Activated CD4-positive, alpha-beta memory T cell treated with anti-CD3 and anti-CD28 coated beads, Interleukin-2, amount 10 ng/mL, durations not matched to agents 7 days and 5 days (primary cell): ENCODE measurements at regions not wholly inside any gene's neighbourhood (a gene's known extent, or its start where the extent isn't known, plus 50 kb on each side); places are given as distances from the start of the nearest gene placed in this dataset.

Source experiments
- CTCF ChIA-PET: fragments of 350-600 bp; sonication (Branson Sonifier 250); formaldehyde crosslinking; loops from one replicate; lab custom pipeline; 2021; ENCODE audit warnings: antibody characterized with exemption, inconsistent platforms; lab: Charles Lee
- POLR2A ChIA-PET: fragments of 350-600 bp; sonication (Branson Sonifier 250); formaldehyde crosslinking; loops from one replicate; lab custom pipeline; 2021; ENCODE audit warnings: antibody characterized with exemption; lab: Charles Lee
- DNase-seq: peaks from one replicate; pipeline ENCODE4 v3.0.0-alpha.2; 2020
- H3K27ac Mint-ChIP-seq: one replicate; pipeline ENCODE4 v1.8.0; 2021; ENCODE audit warnings: mild to moderate bottlenecking, mixed read lengths
- H3K27me3 Mint-ChIP-seq: one replicate; pipeline ENCODE4 v1.8.0; 2021; ENCODE audit warnings: mixed read lengths
- H3K36me3 Mint-ChIP-seq: one replicate; pipeline ENCODE4 v1.8.0; 2021; ENCODE audit warnings: low read depth, mixed read lengths
- H3K4me1 Mint-ChIP-seq: one replicate; pipeline ENCODE4 v1.8.0; 2021; ENCODE audit warnings: mixed read lengths
- H3K4me3 Mint-ChIP-seq: one replicate; pipeline ENCODE4 v1.8.0; 2021; ENCODE audit warnings: mild to moderate bottlenecking, mixed read lengths
- H3K9me3 Mint-ChIP-seq: one replicate; pipeline ENCODE4 v1.8.0; 2021; ENCODE audit warnings: mixed read lengths

- POLR2A ChIA-PET, result no interaction called here
- H3K9me3 Mint-ChIP-seq, result no peaks in the 10 kb centered on the region
- CTCF ChIA-PET, result no interaction called here
- no peaks in the 10 kb centered on the region for H3K36me3 Mint-ChIP-seq
- no peak overlapping the region for H3K4me3 Mint-ChIP-seq
- no peaks in the 10 kb centered on the region for H3K27me3 Mint-ChIP-seq
- no peak overlapping the region for H3K27ac Mint-ChIP-seq
- H3K4me1 Mint-ChIP-seq, result no peaks in the 10 kb centered on the region
- DNase-seq, result no peak
These were observed 342.2 kb upstream of the SFSWAP start for GRCh38 chr12:131368668-131369071.

DNA sequence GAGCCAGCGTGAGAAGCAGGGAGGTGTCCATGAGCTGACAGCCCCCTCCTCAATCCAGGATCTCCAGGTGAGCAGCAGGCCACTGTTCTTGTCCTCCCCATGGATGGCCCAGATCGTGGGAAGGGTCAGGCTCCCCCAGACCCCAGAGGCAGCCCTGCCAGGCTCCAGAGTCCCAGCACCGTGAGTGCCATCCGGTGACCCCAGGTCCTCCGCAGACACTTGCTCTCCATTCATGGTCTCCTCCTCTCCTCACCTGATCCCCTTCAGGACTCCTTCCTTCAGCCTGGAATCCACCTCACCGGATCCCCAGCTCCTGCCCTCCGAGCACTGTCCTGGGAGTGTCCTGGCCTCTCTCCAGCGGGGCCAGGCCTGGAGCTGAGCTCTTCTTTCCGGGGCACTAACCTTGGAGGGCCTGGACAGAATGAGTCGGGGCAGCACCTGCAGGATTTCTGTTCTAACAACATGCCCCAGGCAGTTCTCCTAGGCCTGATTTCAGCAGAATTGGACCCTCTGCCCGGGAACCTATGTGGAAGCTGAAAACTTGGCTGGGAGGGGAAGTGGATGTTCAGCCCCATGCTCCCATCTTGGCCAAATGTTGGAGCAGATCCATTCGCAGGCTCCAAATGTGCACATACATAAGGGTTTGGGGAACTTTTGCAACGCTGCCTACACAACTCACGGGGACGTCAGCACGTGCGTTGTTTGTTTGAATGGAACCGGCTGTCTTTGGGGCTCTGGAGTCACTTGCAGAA, 341.6 kb upstream of the SFSWAP start:
- no peak overlapping the region for H3K27ac Mint-ChIP-seq
- H3K27me3 Mint-ChIP-seq, result no peaks in the 10 kb centered on the region
- H3K4me1 Mint-ChIP-seq, result no peaks in the 10 kb centered on the region
- DNase-seq, result no peak
- POLR2A ChIA-PET, result no interaction called here
- H3K36me3 Mint-ChIP-seq, result no peaks in the 10 kb centered on the region
- H3K4me3 Mint-ChIP-seq, result no peak overlapping the region
- H3K9me3 Mint-ChIP-seq, result no peaks in the 10 kb centered on the region
- CTCF ChIA-PET, result no interaction called here

DNA sequence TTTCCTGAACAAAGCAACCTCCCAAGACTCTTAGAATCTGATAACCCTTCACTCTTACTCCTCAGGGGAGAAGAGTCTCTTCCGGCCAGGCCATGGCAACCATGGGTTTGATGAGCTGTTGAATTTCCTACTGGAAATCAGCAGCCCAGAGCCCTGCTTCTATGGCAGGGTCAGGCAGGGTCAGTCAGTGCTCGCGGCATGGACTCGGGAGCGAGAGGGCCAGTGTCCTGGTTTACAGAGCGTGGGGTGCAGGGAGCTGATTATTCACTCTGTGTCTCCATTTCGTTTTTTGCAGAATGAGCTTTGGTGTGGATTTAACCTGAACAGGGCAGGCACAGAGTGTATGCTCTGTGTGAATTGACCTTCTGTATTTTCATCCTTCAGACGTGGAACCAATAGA, 340.6 kb upstream of the SFSWAP start:
- POLR2A ChIA-PET, result no interaction called here
- H3K27me3 Mint-ChIP-seq, result no peaks in the 10 kb centered on the region
- H3K36me3 Mint-ChIP-seq, result no peaks in the 10 kb centered on the region
- H3K4me3 Mint-ChIP-seq, result no peak overlapping the region
- DNase-seq, result no peak
- no peak overlapping the region for H3K27ac Mint-ChIP-seq
- no peaks in the 10 kb centered on the region for H3K4me1 Mint-ChIP-seq
- H3K9me3 Mint-ChIP-seq, result no peaks in the 10 kb centered on the region
- CTCF ChIA-PET, result no interaction called here

- H3K4me3 Mint-ChIP-seq, result no peak overlapping the region
- CTCF ChIA-PET, result no interaction called here
These were observed 340.0 kb upstream of the SFSWAP start for GRCh38 chr12:131370791-131371347.

DNA sequence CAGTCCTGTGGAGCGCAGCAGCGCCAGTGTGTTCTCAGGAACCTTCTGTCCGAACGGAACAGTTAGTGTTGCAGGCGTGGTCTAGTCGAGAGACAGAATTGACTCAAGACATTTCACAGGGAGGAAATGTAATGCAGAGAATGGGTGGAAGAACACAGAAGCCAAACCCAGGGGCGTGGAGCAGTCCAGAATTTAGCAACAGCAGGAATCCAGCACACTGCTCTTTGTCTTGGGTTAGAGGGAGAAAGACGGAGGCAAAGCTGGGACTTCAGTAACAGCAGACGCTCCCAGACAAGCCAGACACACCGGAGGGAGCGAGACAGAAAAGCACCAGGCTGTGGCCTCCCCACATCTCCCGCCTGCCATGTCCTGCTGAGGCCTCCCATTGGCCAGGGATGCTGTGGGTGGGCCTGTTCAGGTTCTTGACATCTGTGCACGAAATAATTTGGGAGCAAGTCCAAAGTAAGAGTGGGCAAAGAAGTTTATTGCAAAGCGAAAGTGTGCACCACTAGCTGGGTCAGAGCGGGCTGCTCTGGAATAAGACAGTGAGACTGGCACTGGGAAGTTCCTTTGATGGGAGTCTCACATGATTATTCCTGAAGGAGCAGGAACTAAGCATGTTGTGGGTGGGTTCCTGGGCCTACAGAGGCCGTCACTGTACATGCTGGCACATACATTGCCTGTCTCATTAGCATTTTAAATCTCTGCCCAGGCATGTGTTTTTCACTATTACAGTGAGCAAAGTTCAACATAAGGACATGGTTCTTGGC, 339.3 kb upstream of the SFSWAP start:
- Mint-ChIP-seq H3K36me3 (no peaks in the 10 kb centered on the region), H3K27ac (no peak overlapping the region), H3K9me3 (no peaks in the 10 kb centered on the region), H3K4me1 (no peaks in the 10 kb centered on the region), H3K27me3 (no peaks in the 10 kb centered on the region), H3K4me3 (no peak overlapping the region)
- CTCF ChIA-PET, result no interaction called here
- POLR2A ChIA-PET, result no interaction called here
- DNase-seq, result no peak

More at GRCh38 chr12:131370791-131371347, 340.0 kb upstream of the SFSWAP start:
- no peaks in the 10 kb centered on the region for H3K4me1 Mint-ChIP-seq
- H3K27me3 Mint-ChIP-seq, result no peaks in the 10 kb centered on the region
- no peak overlapping the region for H3K27ac Mint-ChIP-seq
- DNase-seq, result no peak
- no peaks in the 10 kb centered on the region for H3K9me3 Mint-ChIP-seq
- no peaks in the 10 kb centered on the region for H3K36me3 Mint-ChIP-seq
- POLR2A ChIA-PET, result no interaction called here

DNA sequence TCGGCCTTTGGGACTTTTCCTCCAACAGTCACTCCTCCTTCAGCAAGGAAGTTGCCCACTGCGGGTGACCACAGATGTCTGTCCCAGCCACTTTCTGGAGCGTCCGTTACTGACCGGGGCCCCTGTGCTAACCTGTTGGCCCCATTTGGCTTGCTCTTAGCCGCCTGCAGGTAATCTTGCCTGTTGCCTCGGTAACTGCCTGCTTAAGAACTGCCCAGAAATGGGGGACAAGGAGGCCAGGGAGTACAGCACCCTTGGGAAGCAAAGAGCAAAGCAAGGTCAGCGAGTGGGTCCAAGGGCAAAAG, 338.8 kb upstream of the SFSWAP start:
- Mint-ChIP-seq H3K27ac (no peak overlapping the region), H3K4me1 (no peaks in the 10 kb centered on the region), H3K36me3 (no peaks in the 10 kb centered on the region), H3K27me3 (no peaks in the 10 kb centered on the region), H3K9me3 (no peaks in the 10 kb centered on the region), H3K4me3 (no peak overlapping the region)
- ChIA-PET POLR2A (no interaction called here), CTCF (no interaction called here)
- DNase-seq, result no peak

DNA sequence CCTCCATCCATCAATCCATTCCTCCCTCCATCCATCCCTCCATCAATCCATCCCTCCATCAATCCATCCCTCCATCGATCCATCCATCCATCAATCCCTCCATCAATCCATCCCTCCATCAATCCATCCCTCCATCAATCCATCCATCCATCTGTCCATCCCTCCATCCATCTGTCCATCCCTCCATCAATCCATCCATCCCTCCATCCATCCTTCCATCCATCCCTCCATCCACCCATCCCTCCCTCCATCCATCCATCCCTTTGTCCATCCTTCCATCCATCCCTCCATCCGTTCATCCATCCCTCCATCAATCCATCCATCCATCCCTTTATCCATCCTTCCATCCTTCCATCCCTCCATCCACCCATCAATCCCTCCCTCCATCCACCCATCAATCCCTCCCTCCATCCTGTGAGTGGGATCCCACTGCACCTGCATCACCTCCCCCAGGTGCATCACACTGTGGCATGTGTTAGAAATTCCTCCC, 338.1 kb upstream of the SFSWAP start:
- Mint-ChIP-seq H3K4me1 (no peaks in the 10 kb centered on the region), H3K36me3 (no peaks in the 10 kb centered on the region), H3K9me3 (no peaks in the 10 kb centered on the region), H3K4me3 (no peak overlapping the region), H3K27ac (no peak overlapping the region), H3K27me3 (no peaks in the 10 kb centered on the region)
- ChIA-PET POLR2A (no interaction called here), CTCF (no interaction called here)
- DNase-seq, result no peak

DNA sequence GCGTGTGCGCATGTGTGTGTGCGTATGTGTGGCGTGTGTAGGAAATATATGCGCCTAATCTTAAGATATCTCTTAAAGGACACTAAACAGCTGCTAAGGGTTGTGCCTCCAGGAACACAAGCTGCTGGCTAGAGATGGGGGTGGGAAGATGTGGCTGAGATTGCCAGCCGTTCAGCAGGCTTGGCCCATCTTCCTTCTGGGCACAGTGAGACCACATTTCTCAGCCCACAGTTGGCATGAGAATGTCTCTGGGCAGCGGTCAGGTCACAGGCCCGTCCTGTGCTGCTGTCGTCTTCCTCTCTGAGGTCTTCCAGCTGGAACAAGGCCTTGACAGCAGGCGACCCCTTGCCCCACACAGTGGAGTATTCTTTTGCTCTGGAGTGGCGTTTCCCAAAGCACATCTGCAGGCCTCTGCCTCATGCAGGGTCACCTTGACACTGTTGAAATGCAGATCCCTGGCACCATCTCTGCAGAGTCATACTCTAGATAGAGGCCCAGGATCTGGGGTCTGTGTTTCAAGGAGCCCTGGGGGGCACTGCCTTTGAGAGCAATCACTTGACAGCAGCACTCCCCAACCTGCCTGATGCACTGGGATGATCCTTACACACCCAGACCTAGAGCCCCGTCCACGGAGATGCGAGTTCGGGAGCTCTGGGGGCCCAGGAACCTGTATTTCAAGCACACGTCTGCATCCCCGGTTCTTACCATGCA, 335.5 kb upstream of the SFSWAP start:
- H3K4me1 Mint-ChIP-seq, result no peaks in the 10 kb centered on the region
- DNase-seq, result no peak
- no peak overlapping the region for H3K4me3 Mint-ChIP-seq
- H3K27ac Mint-ChIP-seq, result no peak overlapping the region
- no peaks in the 10 kb centered on the region for H3K27me3 Mint-ChIP-seq
- CTCF ChIA-PET, result no interaction called here
- POLR2A ChIA-PET, result no interaction called here
- H3K9me3 Mint-ChIP-seq, result no peaks in the 10 kb centered on the region
- no peaks in the 10 kb centered on the region for H3K36me3 Mint-ChIP-seq

- ChIA-PET POLR2A (no interaction called here), CTCF (no interaction called here)
- no peaks in the 10 kb centered on the region for H3K27me3 Mint-ChIP-seq
- no peak overlapping the region for H3K4me3 Mint-ChIP-seq
- DNase-seq, result no peak
- no peak overlapping the region for H3K27ac Mint-ChIP-seq
- no peaks in the 10 kb centered on the region for H3K9me3 Mint-ChIP-seq
- H3K4me1 Mint-ChIP-seq, result no peaks in the 10 kb centered on the region
- no peaks in the 10 kb centered on the region for H3K36me3 Mint-ChIP-seq
These were observed 334.9 kb upstream of the SFSWAP start for GRCh38 chr12:131375972-131376345.

GRCh38 chr12:131378176-131378842, 332.6 kb upstream of the SFSWAP start:
- ChIA-PET CTCF (no interaction called here), POLR2A (no interaction called here)
- DNase-seq, result no peak
- Mint-ChIP-seq H3K4me3 (no peak overlapping the region), H3K27me3 (no peaks in the 10 kb centered on the region), H3K36me3 (no peaks in the 10 kb centered on the region), H3K9me3 (no peaks in the 10 kb centered on the region), H3K4me1 (no peaks in the 10 kb centered on the region), H3K27ac (no peak overlapping the region)

DNA sequence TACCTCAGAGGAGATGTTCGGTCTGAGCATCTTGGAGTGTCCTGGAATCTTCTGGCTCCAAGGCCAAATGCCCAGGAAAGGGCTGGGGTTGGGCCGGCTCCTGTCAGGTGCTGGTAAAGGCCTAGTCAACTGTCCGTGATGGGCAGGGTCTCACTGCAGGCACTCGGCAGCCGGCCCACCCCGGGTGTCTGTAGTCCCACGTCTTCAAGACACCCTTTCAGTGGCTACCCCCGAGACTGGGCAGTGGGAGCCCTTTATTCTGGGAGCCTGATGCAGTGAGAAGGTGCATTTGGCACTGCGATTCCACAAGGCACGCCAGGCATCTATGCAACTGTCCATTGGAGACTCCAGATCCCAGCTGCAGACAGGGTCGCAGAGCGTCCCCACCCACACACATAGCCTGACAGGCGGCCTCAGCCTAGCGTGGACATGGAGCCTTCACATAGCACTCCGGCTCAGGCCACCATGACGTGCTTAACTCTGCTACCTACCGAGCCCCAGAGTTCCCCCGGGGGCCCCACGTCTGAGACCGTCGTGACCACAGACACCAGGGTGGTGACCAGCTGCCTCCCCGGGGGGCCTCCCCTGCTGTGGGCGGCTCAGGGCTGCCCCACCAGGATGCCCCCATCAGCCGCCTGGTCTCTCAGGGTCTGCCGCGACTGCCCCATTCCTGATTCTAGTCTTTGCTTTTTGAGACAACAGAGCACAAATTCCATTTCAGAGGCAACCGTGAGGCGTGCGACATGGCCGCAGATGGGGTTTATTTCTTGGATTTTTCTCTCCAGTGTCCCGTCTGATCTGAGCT, 331.8 kb upstream of the SFSWAP start:
- H3K4me1 Mint-ChIP-seq, result no peaks in the 10 kb centered on the region
- ChIA-PET CTCF (no interaction called here), POLR2A (no interaction called here)
- no peak for DNase-seq
- no peak overlapping the region for H3K27ac Mint-ChIP-seq
- no peak overlapping the region for H3K4me3 Mint-ChIP-seq
- H3K9me3 Mint-ChIP-seq, result no peaks in the 10 kb centered on the region
- no peaks in the 10 kb centered on the region for H3K36me3 Mint-ChIP-seq
- H3K27me3 Mint-ChIP-seq, result no peaks in the 10 kb centered on the region

- Mint-ChIP-seq H3K9me3 (no peaks in the 10 kb centered on the region), H3K27ac (no peak overlapping the region), H3K27me3 (no peaks in the 10 kb centered on the region), H3K4me1 (no peaks in the 10 kb centered on the region), H3K36me3 (no peaks in the 10 kb centered on the region), H3K4me3 (no peak overlapping the region)
- CTCF ChIA-PET, result no interaction called here
- no peak for DNase-seq
- POLR2A ChIA-PET, result no interaction called here
These were observed 331.2 kb upstream of the SFSWAP start for GRCh38 chr12:131379738-131380137.
